Kidney epithelial cell (primary cell): ENCODE measurements at regions not wholly inside any gene's neighbourhood (a gene's known extent, or its start where the extent isn't known, plus 50 kb on each side); places are given as distances from the start of the nearest gene placed in this dataset.

Source experiments
- DNase-seq: peaks from one replicate; pipeline ENCODE4 v3.0.0-alpha.2; 2010; ENCODE audit warnings: low read depth
- H3K27me3 ChIP-seq: 2 replicates; pipeline ENCODE4 v1.6.0; 2011; ENCODE audit warnings: low read length; ENCODE audit not compliant: control insufficient read depth, insufficient read depth
- H3K36me3 ChIP-seq: 2 replicates; pipeline ENCODE4 v1.5.1; 2011; ENCODE audit warnings: low read length; ENCODE audit not compliant: control insufficient read depth, insufficient read depth
- H3K4me3 ChIP-seq: 2 replicates; pipeline ENCODE4 v1.5.1; 2011; ENCODE audit warnings: low read depth, mild to moderate bottlenecking, control low read depth, low read length
- CTCF ChIP-seq: IDR thresholded peaks from 2 replicates; pipeline ENCODE4 v1.5.1; 2011; ENCODE audit warnings: mild to moderate bottlenecking, moderate library complexity, low read length, control low read depth, inconsistent platforms; ENCODE audit not compliant: insufficient read depth, poor library complexity, severe bottlenecking

- Histone ChIP-seq H3K36me3 (no peaks in the 10 kb centered on the region), H3K27me3 (no peaks in the 10 kb centered on the region), H3K4me3 (no peak overlapping the region)
- no peak for TF ChIP-seq CTCF
- no peak for DNase-seq
Observed at GRCh38 chr1:56322211-56322610, 257.2 kb downstream of the PLPP3 start.

- no peaks in the 10 kb centered on the region for H3K27me3 ChIP-seq
- DNase-seq = no peak
- no peaks in the 10 kb centered on the region for H3K36me3 ChIP-seq
- H3K4me3 ChIP-seq = no peak overlapping the region
- no peak for TF ChIP-seq CTCF
Observed at GRCh38 chr1:56321150-56321490, 258.2 kb downstream of the PLPP3 start.

- Histone ChIP-seq H3K4me3 (no peak overlapping the region), H3K27me3 (no peaks in the 10 kb centered on the region), H3K36me3 (no peaks in the 10 kb centered on the region)
- TF ChIP-seq CTCF = no peak
- no peak for DNase-seq
Observed at GRCh38 chr1:56320464-56321149, 258.8 kb downstream of the PLPP3 start.

- no peak for DNase-seq
- Histone ChIP-seq H3K27me3 (no peaks in the 10 kb centered on the region), H3K36me3 (no peaks in the 10 kb centered on the region), H3K4me3 (no peak overlapping the region)
- TF ChIP-seq CTCF = no peak
Observed at GRCh38 chr1:56317722-56318121, 261.6 kb downstream of the PLPP3 start.

GRCh38 chr1:56315293-56315942, 263.9 kb downstream of the PLPP3 start:
- Histone ChIP-seq H3K36me3 (no peaks in the 10 kb centered on the region), H3K4me3 (no peak overlapping the region), H3K27me3 (no peaks in the 10 kb centered on the region)
- TF ChIP-seq CTCF = no peak
- DNase-seq = no peak

GRCh38 chr1:56313560-56313959, 265.8 kb downstream of the PLPP3 start:
- no peak overlapping the region for H3K4me3 ChIP-seq
- no peaks in the 10 kb centered on the region for H3K36me3 ChIP-seq
- no peak for TF ChIP-seq CTCF
- no peak for DNase-seq
- H3K27me3 ChIP-seq = no peaks in the 10 kb centered on the region
